ENCODE measurements at regions not wholly inside any gene's neighbourhood (a gene's known extent, or its start where the extent isn't known, plus 50 kb on each side); places are given as distances from the start of the nearest gene placed in this dataset.

GRCh38 chr6:145506136-145506535 lies 229.2 kb downstream of the EPM2A start:
- TF ChIP-seq, protein P1, sequence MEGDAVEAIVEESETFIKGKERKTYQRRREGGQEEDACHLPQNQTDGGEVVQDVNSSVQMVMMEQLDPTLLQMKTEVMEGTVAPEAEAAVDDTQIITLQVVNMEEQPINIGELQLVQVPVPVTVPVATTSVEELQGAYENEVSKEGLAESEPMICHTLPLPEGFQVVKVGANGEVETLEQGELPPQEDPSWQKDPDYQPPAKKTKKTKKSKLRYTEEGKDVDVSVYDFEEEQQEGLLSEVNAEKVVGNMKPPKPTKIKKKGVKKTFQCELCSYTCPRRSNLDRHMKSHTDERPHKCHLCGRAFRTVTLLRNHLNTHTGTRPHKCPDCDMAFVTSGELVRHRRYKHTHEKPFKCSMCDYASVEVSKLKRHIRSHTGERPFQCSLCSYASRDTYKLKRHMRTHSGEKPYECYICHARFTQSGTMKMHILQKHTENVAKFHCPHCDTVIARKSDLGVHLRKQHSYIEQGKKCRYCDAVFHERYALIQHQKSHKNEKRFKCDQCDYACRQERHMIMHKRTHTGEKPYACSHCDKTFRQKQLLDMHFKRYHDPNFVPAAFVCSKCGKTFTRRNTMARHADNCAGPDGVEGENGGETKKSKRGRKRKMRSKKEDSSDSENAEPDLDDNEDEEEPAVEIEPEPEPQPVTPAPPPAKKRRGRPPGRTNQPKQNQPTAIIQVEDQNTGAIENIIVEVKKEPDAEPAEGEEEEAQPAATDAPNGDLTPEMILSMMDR (IDR thresholded peaks at IDR 0.05; ENCODE audit: low read length), result no peak
- TF ChIP-seq EZH2 (optimal IDR thresholded peaks at IDR 0.05; ENCODE audit: low read depth, low read length) (no peak), EZH2phosphoT487 (IDR thresholded peaks at IDR 0.05; ENCODE audit: low read length) (no peak)
